ENCODE measurements at regions not wholly inside any gene's neighbourhood (a gene's known extent, or its start where the extent isn't known, plus 50 kb on each side); places are given as distances from the start of the nearest gene placed in this dataset.

DNA sequence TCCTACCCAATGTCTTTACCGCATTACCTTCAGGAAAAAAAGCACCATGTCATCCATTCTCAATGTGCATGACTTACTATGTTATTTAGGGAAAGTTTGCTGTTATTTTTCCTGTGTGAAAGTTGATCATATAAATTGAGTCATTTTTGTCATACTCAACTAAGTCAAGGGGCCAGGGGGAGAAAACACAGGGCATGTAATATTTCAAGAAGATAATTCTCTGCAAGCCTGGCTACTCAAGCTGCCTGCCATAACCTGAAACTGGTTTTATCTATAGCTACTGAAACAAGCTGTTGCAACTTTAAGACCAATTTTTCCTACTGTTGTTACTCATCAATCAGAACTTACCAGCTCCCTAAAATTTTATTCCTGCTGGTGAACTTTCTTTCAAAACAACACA, 91.4 kb downstream of the TMSB4Y start (continued):
- TF ChIP-seq NFYB (CRISPR knock-in tag; conservative IDR thresholded peaks at IDR 0.05; ENCODE audit: low read depth) (no peak), NR1H2 (CRISPR knock-in tag; IDR thresholded peaks at IDR 0.05) (no peak), ZNF396 (CRISPR knock-in tag; IDR thresholded peaks at IDR 0.05; ENCODE audit: borderline replicate concordance) (no peak), SOX15 (CRISPR knock-in tag; IDR thresholded peaks at IDR 0.05) (no peak)
- TF ChIP-seq, protein P1, sequence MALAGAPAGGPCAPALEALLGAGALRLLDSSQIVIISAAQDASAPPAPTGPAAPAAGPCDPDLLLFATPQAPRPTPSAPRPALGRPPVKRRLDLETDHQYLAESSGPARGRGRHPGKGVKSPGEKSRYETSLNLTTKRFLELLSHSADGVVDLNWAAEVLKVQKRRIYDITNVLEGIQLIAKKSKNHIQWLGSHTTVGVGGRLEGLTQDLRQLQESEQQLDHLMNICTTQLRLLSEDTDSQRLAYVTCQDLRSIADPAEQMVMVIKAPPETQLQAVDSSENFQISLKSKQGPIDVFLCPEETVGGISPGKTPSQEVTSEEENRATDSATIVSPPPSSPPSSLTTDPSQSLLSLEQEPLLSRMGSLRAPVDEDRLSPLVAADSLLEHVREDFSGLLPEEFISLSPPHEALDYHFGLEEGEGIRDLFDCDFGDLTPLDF (CRISPR knock-in tag; IDR thresholded peaks at IDR 0.05), result no peak
- TF ChIP-seq, protein P2, sequence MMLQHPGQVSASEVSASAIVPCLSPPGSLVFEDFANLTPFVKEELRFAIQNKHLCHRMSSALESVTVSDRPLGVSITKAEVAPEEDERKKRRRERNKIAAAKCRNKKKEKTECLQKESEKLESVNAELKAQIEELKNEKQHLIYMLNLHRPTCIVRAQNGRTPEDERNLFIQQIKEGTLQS (CRISPR knock-in tag; conservative IDR thresholded peaks at IDR 0.05), result no peak
- TF ChIP-seq, protein P3, sequence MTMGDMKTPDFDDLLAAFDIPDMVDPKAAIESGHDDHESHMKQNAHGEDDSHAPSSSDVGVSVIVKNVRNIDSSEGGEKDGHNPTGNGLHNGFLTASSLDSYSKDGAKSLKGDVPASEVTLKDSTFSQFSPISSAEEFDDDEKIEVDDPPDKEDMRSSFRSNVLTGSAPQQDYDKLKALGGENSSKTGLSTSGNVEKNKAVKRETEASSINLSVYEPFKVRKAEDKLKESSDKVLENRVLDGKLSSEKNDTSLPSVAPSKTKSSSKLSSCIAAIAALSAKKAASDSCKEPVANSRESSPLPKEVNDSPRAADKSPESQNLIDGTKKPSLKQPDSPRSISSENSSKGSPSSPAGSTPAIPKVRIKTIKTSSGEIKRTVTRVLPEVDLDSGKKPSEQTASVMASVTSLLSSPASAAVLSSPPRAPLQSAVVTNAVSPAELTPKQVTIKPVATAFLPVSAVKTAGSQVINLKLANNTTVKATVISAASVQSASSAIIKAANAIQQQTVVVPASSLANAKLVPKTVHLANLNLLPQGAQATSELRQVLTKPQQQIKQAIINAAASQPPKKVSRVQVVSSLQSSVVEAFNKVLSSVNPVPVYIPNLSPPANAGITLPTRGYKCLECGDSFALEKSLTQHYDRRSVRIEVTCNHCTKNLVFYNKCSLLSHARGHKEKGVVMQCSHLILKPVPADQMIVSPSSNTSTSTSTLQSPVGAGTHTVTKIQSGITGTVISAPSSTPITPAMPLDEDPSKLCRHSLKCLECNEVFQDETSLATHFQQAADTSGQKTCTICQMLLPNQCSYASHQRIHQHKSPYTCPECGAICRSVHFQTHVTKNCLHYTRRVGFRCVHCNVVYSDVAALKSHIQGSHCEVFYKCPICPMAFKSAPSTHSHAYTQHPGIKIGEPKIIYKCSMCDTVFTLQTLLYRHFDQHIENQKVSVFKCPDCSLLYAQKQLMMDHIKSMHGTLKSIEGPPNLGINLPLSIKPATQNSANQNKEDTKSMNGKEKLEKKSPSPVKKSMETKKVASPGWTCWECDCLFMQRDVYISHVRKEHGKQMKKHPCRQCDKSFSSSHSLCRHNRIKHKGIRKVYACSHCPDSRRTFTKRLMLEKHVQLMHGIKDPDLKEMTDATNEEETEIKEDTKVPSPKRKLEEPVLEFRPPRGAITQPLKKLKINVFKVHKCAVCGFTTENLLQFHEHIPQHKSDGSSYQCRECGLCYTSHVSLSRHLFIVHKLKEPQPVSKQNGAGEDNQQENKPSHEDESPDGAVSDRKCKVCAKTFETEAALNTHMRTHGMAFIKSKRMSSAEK (CRISPR knock-in tag; IDR thresholded peaks at IDR 0.05; ENCODE audit: borderline replicate concordance), result no peak
- TF ChIP-seq, protein P4, sequence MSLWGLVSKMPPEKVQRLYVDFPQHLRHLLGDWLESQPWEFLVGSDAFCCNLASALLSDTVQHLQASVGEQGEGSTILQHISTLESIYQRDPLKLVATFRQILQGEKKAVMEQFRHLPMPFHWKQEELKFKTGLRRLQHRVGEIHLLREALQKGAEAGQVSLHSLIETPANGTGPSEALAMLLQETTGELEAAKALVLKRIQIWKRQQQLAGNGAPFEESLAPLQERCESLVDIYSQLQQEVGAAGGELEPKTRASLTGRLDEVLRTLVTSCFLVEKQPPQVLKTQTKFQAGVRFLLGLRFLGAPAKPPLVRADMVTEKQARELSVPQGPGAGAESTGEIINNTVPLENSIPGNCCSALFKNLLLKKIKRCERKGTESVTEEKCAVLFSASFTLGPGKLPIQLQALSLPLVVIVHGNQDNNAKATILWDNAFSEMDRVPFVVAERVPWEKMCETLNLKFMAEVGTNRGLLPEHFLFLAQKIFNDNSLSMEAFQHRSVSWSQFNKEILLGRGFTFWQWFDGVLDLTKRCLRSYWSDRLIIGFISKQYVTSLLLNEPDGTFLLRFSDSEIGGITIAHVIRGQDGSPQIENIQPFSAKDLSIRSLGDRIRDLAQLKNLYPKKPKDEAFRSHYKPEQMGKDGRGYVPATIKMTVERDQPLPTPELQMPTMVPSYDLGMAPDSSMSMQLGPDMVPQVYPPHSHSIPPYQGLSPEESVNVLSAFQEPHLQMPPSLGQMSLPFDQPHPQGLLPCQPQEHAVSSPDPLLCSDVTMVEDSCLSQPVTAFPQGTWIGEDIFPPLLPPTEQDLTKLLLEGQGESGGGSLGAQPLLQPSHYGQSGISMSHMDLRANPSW (CRISPR knock-in tag; conservative IDR thresholded peaks at IDR 0.05; ENCODE audit: low read depth), result no peak

- H3K27ac Mint-ChIP-seq, result peak overlapping the region; percentile 99
- 0 out of 2 replicates have a peak overlapping the region, but pooled peaks have one; percentile 57 for H3K4me3 Mint-ChIP-seq
- CTCF ChIA-PET, result no interaction called here
- POLR2A ChIA-PET, result no interaction called here
- DNase-seq (ENCODE audit: low spot score) (peak; percentile 30), ATAC-seq (peak; percentile 85)
- H3K27me3 Mint-ChIP-seq (ENCODE audit: low read depth), result no peaks in the 10 kb centered on the region
- peaks cover 7% of the 10 kb centered on the region for H3K9me3 Mint-ChIP-seq
- peaks cover 61% of the 10 kb centered on the region for H3K4me1 Mint-ChIP-seq
- H3K36me3 Mint-ChIP-seq, result peaks cover 16% of the 10 kb centered on the region
- TF ChIP-seq TP53 (CRISPR knock-in tag; IDR thresholded peaks at IDR 0.05) (no peak), ZNF121 (CRISPR knock-in tag; IDR thresholded peaks at IDR 0.05) (no peak), TCF7 (CRISPR knock-in tag; IDR thresholded peaks at IDR 0.05; ENCODE audit: low read depth) (no peak), TEAD1 (CRISPR knock-in tag; IDR thresholded peaks at IDR 0.05) (peak; percentile 61; the same call in 1 of the 2 replicates), NR3C1 (CRISPR knock-in tag; conservative IDR thresholded peaks at IDR 0.05; ENCODE audit: low read depth) (no peak), CTCF (IDR thresholded peaks at IDR 0.05) (no peak), FOXJ3 (CRISPR knock-in tag; IDR thresholded peaks at IDR 0.05; ENCODE audit: borderline replicate concordance) (no peak), CDX4 (CRISPR knock-in tag; IDR thresholded peaks at IDR 0.05; ENCODE audit: borderline replicate concordance) (no peak), MLX (CRISPR knock-in tag; IDR thresholded peaks at IDR 0.05) (no peak)
These were observed 99.1 kb downstream of the TMSB4Y start for GRCh38 chrY:13802828-13803227.

All from WTC11 (cell line).